NOMO-1 (cell line): ENCODE measurements at regions not wholly inside any gene's neighbourhood (a gene's known extent, or its start where the extent isn't known, plus 50 kb on each side); places are given as distances from the start of the nearest gene placed in this dataset.

Source experiments
- DNase-seq, 2 experiments: peaks; one replicate each; lab custom pipeline; 2025; ENCODE audit not compliant: unreplicated experiment in 2 of 2; lab: John Stamatoyannopoulos, UW

GRCh38 chr22:25508761-25509321, 55.6 kb upstream of the GRK3 start:
- DNase-seq: no peak

GRCh38 chr22:25509374-25509791, 55.1 kb upstream of the GRK3 start:
- no peak for DNase-seq

GRCh38 chr22:25510876-25511275, 53.6 kb upstream of the GRK3 start:
- DNase-seq: no peak

GRCh38 chr22:25511725-25512124, 52.8 kb upstream of the GRK3 start:
- no peak for DNase-seq

GRCh38 chr22:25514436-25515180, 49.9 kb upstream of the GRK3 start:
- no peak for DNase-seq
